Adipocyte (in vitro differentiated cells): ENCODE measurements at regions not wholly inside any gene's neighbourhood (a gene's known extent, or its start where the extent isn't known, plus 50 kb on each side); places are given as distances from the start of the nearest gene placed in this dataset.

Source experiments
- DNase-seq: peaks from one replicate; pipeline ENCODE4 v3.0.0-alpha.2; 2015; ENCODE audit warnings: low read depth
- H3K27me3 ChIP-seq: replicated peaks from 2 replicates; pipeline ENCODE4 v1.7.0; 2013; ENCODE audit warnings: mild to moderate bottlenecking, low read length, moderate library complexity; ENCODE audit not compliant: control insufficient read depth, insufficient read depth
- H3K36me3 ChIP-seq: 2 replicates; pipeline ENCODE4 v1.7.0; 2013; ENCODE audit warnings: low read length, mild to moderate bottlenecking, moderate library complexity; ENCODE audit not compliant: control insufficient read depth, insufficient read depth, severe bottlenecking
- H3K4me1 ChIP-seq: 2 replicates; pipeline ENCODE4 v1.7.0; 2013; ENCODE audit warnings: mild to moderate bottlenecking, low read length, moderate library complexity; ENCODE audit not compliant: control insufficient read depth, insufficient read depth
- H3K4me3 ChIP-seq: 2 replicates; pipeline ENCODE4 v1.7.0; 2013; ENCODE audit warnings: mild to moderate bottlenecking, low read length, moderate library complexity
- H3K9ac ChIP-seq: 2 replicates; pipeline ENCODE4 v1.7.0; 2013; ENCODE audit warnings: mild to moderate bottlenecking, low read length, moderate library complexity
- H3K9me3 ChIP-seq: 2 replicates; pipeline ENCODE4 v1.7.0; 2013; ENCODE audit warnings: mild to moderate bottlenecking, low read length, moderate library complexity; ENCODE audit not compliant: control insufficient read depth

GRCh38 chr1:60573726-60574409 is 500.3 kb upstream of the C1orf87 start:
- no peaks in the 10 kb centered on the region for H3K27me3 ChIP-seq
- no peaks in the 10 kb centered on the region for H3K36me3 ChIP-seq
- H3K9me3 ChIP-seq: no peaks in the 10 kb centered on the region
- peak; percentile 66 for DNase-seq
- peaks cover 31% of the 10 kb centered on the region for H3K4me1 ChIP-seq
- no peak overlapping the region for H3K9ac ChIP-seq
- no peak overlapping the region for H3K4me3 ChIP-seq

GRCh38 chr1:60573121-60573520 is 499.6 kb upstream of the C1orf87 start:
- Histone ChIP-seq H3K36me3 (no peaks in the 10 kb centered on the region), H3K4me3 (no peak overlapping the region), H3K9me3 (no peaks in the 10 kb centered on the region), H3K4me1 (peaks cover 31% of the 10 kb centered on the region), H3K9ac (no peak overlapping the region), H3K27me3 (no peaks in the 10 kb centered on the region)
- peak; percentile 60 for DNase-seq

- Histone ChIP-seq H3K27me3 (no peaks in the 10 kb centered on the region), H3K4me3 (no peak overlapping the region), H3K9me3 (no peaks in the 10 kb centered on the region), H3K36me3 (no peaks in the 10 kb centered on the region), H3K4me1 (peaks cover 31% of the 10 kb centered on the region), H3K9ac (no peak overlapping the region)
- DNase-seq: no peak
Observed at GRCh38 chr1:60572378-60572777, 498.8 kb upstream of the C1orf87 start.

GRCh38 chr1:60571811-60572210 is 498.2 kb upstream of the C1orf87 start:
- DNase-seq: peak; percentile 56
- no peaks in the 10 kb centered on the region for H3K36me3 ChIP-seq
- H3K9me3 ChIP-seq: no peaks in the 10 kb centered on the region

GRCh38 chr1:60569189-60569588 is 495.6 kb upstream of the C1orf87 start:
- no peak for DNase-seq
- Histone ChIP-seq H3K9ac (no peak overlapping the region), H3K9me3 (no peaks in the 10 kb centered on the region), H3K36me3 (no peaks in the 10 kb centered on the region), H3K27me3 (no peaks in the 10 kb centered on the region), H3K4me3 (no peak overlapping the region), H3K4me1 (peaks cover 21% of the 10 kb centered on the region)

More at GRCh38 chr1:60571811-60572210, 498.2 kb upstream of the C1orf87 start:
- H3K9ac ChIP-seq: no peak overlapping the region
- H3K27me3 ChIP-seq: no peaks in the 10 kb centered on the region
- H3K4me3 ChIP-seq: no peak overlapping the region
- peaks cover 31% of the 10 kb centered on the region for H3K4me1 ChIP-seq

- Histone ChIP-seq H3K9me3 (no peaks in the 10 kb centered on the region), H3K36me3 (no peaks in the 10 kb centered on the region), H3K4me3 (no peak overlapping the region), H3K4me1 (peaks cover 18% of the 10 kb centered on the region), H3K9ac (no peak overlapping the region), H3K27me3 (no peaks in the 10 kb centered on the region)
- no peak for DNase-seq
Observed at GRCh38 chr1:60567256-60567655, 493.7 kb upstream of the C1orf87 start.

- Histone ChIP-seq H3K36me3 (no peaks in the 10 kb centered on the region), H3K9me3 (no peaks in the 10 kb centered on the region)
- no peak for DNase-seq
Observed at GRCh38 chr1:60564916-60565750, 491.6 kb upstream of the C1orf87 start.

GRCh38 chr1:60563777-60564535 is 490.4 kb upstream of the C1orf87 start:
- H3K4me1 ChIP-seq: peaks cover 18% of the 10 kb centered on the region
- peak; percentile 7 for DNase-seq
- H3K27me3 ChIP-seq: no peaks in the 10 kb centered on the region
- no peaks in the 10 kb centered on the region for H3K9me3 ChIP-seq
- H3K36me3 ChIP-seq: no peaks in the 10 kb centered on the region
- no peak overlapping the region for H3K4me3 ChIP-seq
- H3K9ac ChIP-seq: no peak overlapping the region

More at GRCh38 chr1:60564916-60565750, 491.6 kb upstream of the C1orf87 start:
- peaks cover 18% of the 10 kb centered on the region for H3K4me1 ChIP-seq
- no peak overlapping the region for H3K9ac ChIP-seq
- no peak overlapping the region for H3K4me3 ChIP-seq
- H3K27me3 ChIP-seq: no peaks in the 10 kb centered on the region

- Histone ChIP-seq H3K36me3 (no peaks in the 10 kb centered on the region), H3K4me1 (peaks cover 18% of the 10 kb centered on the region), H3K9ac (no peak overlapping the region), H3K4me3 (no peak overlapping the region), H3K27me3 (no peaks in the 10 kb centered on the region), H3K9me3 (no peaks in the 10 kb centered on the region)
- DNase-seq: no peak
Observed at GRCh38 chr1:60562740-60563139, 489.2 kb upstream of the C1orf87 start.

GRCh38 chr1:60560701-60561100 is 487.1 kb upstream of the C1orf87 start:
- Histone ChIP-seq H3K9me3 (no peaks in the 10 kb centered on the region), H3K9ac (no peak overlapping the region), H3K4me1 (peaks cover 18% of the 10 kb centered on the region), H3K27me3 (no peaks in the 10 kb centered on the region), H3K4me3 (no peak overlapping the region), H3K36me3 (no peaks in the 10 kb centered on the region)
- DNase-seq: no peak

GRCh38 chr1:60558236-60558635 is 484.7 kb upstream of the C1orf87 start:
- H3K4me3 ChIP-seq: no peak overlapping the region
- peaks cover 9% of the 10 kb centered on the region for H3K4me1 ChIP-seq
- no peak for DNase-seq
- H3K27me3 ChIP-seq: no peaks in the 10 kb centered on the region
- H3K36me3 ChIP-seq: no peaks in the 10 kb centered on the region
- no peaks in the 10 kb centered on the region for H3K9me3 ChIP-seq
- no peak overlapping the region for H3K9ac ChIP-seq
